GM19455 (cell line): ENCODE measurements at regions not wholly inside any gene's neighbourhood (a gene's known extent, or its start where the extent isn't known, plus 50 kb on each side); places are given as distances from the start of the nearest gene placed in this dataset.
"Not testable (repeated sequence)": the region's sequence is repeated elsewhere in the genome, so short reads cannot be mapped to it uniquely, and the experiment has no call there.

Experiments
- ATAC-seq: cut with Tn5 transposase; IDR thresholded peaks from one replicate; pipeline ENCODE4 v1.9.1; 2021; ENCODE audit not compliant: unreplicated experiment

- ATAC-seq, result no peak
Observed at GRCh38 chr14:98903371-98903770, 368.6 kb downstream of the BCL11B start.

GRCh38 chr14:98904677-98905076 lies 367.3 kb downstream of the BCL11B start:
- ATAC-seq, result no peak

- ATAC-seq, result no peak
Observed at GRCh38 chr14:98906123-98906995, 365.6 kb downstream of the BCL11B start.

- ATAC-seq, result no peak
Observed at GRCh38 chr14:98907271-98907670, 364.7 kb downstream of the BCL11B start.

- no peak for ATAC-seq
Observed at GRCh38 chr14:98908050-98908449, 363.9 kb downstream of the BCL11B start.

- no peak for ATAC-seq
Observed at GRCh38 chr14:98909251-98909944, 362.6 kb downstream of the BCL11B start.

GRCh38 chr14:98910061-98910460 lies 361.9 kb downstream of the BCL11B start:
- ATAC-seq, result no peak

- no peak for ATAC-seq
Observed at GRCh38 chr14:98912655-98913054, 359.3 kb downstream of the BCL11B start.

- no peak for ATAC-seq
Observed at GRCh38 chr14:98913967-98914650, 357.9 kb downstream of the BCL11B start.

- no peak for ATAC-seq
Observed at GRCh38 chr14:98914942-98915341, 357.1 kb downstream of the BCL11B start.

GRCh38 chr14:98915625-98916024 lies 356.4 kb downstream of the BCL11B start:
- no peak for ATAC-seq

GRCh38 chr14:98916036-98916435 lies 356.0 kb downstream of the BCL11B start:
- no peak for ATAC-seq

GRCh38 chr14:98916476-98916875 lies 355.5 kb downstream of the BCL11B start:
- no peak for ATAC-seq

- no peak for ATAC-seq
Observed at GRCh38 chr14:98919434-98919833, 352.6 kb downstream of the BCL11B start.

- not testable (repeated sequence) for ATAC-seq
Observed at GRCh38 chr14:98921306-98921705, 350.7 kb downstream of the BCL11B start.

GRCh38 chr14:98923596-98923995 lies 348.4 kb downstream of the BCL11B start:
- no peak for ATAC-seq

GRCh38 chr14:98924046-98924445 lies 348.0 kb downstream of the BCL11B start:
- ATAC-seq, result no peak

- ATAC-seq, result no peak
Observed at GRCh38 chr14:98925354-98926040, 346.5 kb downstream of the BCL11B start.

GRCh38 chr14:98926146-98926545 lies 345.9 kb downstream of the BCL11B start:
- ATAC-seq, result no peak

GRCh38 chr14:98926801-98927200 lies 345.2 kb downstream of the BCL11B start:
- ATAC-seq, result no peak

GRCh38 chr14:98927986-98928385 lies 344.0 kb downstream of the BCL11B start:
- no peak for ATAC-seq
